Gastrocnemius medialis (tissue), 4 donors: ENCODE measurements at regions not wholly inside any gene's neighbourhood (a gene's known extent, or its start where the extent isn't known, plus 50 kb on each side); places are given as distances from the start of the nearest gene placed in this dataset.

Experiments
- POLR2A ChIP-seq, 2 donors: fragments of 450-650 bp; IDR thresholded peaks; one replicate each; pipeline ENCODE4 v1.6.1; 2017; ENCODE audit warnings: antibody characterized with exemption in 2 of 2, mild to moderate bottlenecking in 2 of 2, moderate library complexity in 2 of 2
- TF ChIP-seq, protein P1 (sequence below), 5 experiments: fragments of 450-650 bp in 3 of 5; fragments of 200-600 bp in 2 of 5; sonication (generic) in 2 of 5; IDR thresholded peaks in 4 of 5; conservative IDR thresholded peaks in 1 of 5; 1 replicate in 4 of 5; 2 replicates in 1 of 5; pipeline ENCODE4 v1.5.1; 2016 to 2019; ENCODE audit warnings: antibody characterized with exemption in 5 of 5, mild to moderate bottlenecking in 3 of 5, moderate library complexity in 3 of 5

DNA sequence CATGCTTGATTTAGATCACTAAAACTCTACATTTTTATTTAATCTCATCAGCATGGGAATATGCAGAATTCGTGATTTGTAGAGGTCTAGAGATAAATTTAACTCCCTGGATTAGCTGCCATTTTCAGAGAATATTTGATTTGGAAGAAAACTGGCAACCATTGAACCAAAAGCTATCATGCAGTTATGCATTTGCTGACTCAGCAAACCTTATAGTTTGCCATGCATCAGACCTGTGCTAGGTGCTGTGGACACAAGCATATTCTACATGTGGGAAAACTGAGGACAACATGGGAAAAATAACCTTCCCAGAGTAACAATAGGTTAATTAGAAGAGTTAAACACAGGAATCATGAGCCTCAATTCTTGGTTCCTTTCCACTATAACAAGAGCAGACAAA is 54.7 kb upstream of the TP63 start:
- no peak for TF ChIP-seq POLR2A (IDR thresholded peaks at IDR 0.05)
- TF ChIP-seq, protein P1, sequence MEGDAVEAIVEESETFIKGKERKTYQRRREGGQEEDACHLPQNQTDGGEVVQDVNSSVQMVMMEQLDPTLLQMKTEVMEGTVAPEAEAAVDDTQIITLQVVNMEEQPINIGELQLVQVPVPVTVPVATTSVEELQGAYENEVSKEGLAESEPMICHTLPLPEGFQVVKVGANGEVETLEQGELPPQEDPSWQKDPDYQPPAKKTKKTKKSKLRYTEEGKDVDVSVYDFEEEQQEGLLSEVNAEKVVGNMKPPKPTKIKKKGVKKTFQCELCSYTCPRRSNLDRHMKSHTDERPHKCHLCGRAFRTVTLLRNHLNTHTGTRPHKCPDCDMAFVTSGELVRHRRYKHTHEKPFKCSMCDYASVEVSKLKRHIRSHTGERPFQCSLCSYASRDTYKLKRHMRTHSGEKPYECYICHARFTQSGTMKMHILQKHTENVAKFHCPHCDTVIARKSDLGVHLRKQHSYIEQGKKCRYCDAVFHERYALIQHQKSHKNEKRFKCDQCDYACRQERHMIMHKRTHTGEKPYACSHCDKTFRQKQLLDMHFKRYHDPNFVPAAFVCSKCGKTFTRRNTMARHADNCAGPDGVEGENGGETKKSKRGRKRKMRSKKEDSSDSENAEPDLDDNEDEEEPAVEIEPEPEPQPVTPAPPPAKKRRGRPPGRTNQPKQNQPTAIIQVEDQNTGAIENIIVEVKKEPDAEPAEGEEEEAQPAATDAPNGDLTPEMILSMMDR (IDR thresholded peaks at IDR 0.05 in 4 of 5, conservative IDR thresholded peaks at IDR 0.05 in 1 of 5) = no peak
